ENCODE measurements at regions not wholly inside any gene's neighbourhood (a gene's known extent, or its start where the extent isn't known, plus 50 kb on each side); places are given as distances from the start of the nearest gene placed in this dataset.

DNA sequence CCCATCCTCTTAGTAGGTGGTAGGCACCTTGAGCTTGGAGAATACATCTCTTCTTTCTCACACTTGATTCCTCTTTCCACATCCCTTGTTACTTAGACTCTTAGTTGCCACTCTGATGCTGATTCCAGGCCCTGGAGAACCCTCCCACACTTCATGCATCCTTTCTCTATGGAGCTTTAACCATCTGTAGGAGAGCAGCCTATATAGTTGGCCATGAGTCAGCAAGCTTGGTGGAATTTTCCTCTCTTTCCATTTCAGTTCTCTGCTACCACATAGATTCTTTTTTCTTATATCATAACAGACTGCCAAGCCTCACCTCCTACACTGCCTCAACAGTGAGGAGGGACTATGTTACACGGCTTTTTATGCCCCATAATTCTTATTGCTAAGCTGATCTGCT is 851.6 kb upstream of the CDH2 start:
- H3K9me3 ChIP-seq: no peaks in the 10 kb centered on the region
- no peak overlapping the region for H3K27ac ChIP-seq
- no peaks in the 10 kb centered on the region for H3K4me1 ChIP-seq
- 15% methylated on average over 1 of the region's 1 CpG for WGBS (ENCODE audit: missing lambda C conversion rate)
- FAIRE-seq (no peak), ATAC-seq (no peak), DNase-seq (ENCODE audit: low read depth in 1 of 2, low spot score in 1 of 2) (no peak)
- no peak for TF ChIP-seq MAFK (IDR thresholded peaks at IDR 0.05; ENCODE audit: partially characterized antibody)
- TF ChIP-seq ZC3H11A (IDR thresholded peaks at IDR 0.05): no peak
- TF ChIP-seq CEBPB (IDR thresholded peaks at IDR 0.05): no peak
- no peak for TF ChIP-seq JUNB (IDR thresholded peaks at IDR 0.05)
- no peak for TF ChIP-seq PHF8 (IDR thresholded peaks at IDR 0.05; ENCODE audit: borderline replicate concordance, low read depth)
- TF ChIP-seq ZFP36 (IDR thresholded peaks at IDR 0.05; ENCODE audit: borderline replicate concordance, partially characterized antibody): no peak
- no peak for TF ChIP-seq EHF (CRISPR knock-in tag; IDR thresholded peaks at IDR 0.05)
- no peak for TF ChIP-seq SMC3 (IDR thresholded peaks at IDR 0.05)
- TF ChIP-seq, protein P1, sequence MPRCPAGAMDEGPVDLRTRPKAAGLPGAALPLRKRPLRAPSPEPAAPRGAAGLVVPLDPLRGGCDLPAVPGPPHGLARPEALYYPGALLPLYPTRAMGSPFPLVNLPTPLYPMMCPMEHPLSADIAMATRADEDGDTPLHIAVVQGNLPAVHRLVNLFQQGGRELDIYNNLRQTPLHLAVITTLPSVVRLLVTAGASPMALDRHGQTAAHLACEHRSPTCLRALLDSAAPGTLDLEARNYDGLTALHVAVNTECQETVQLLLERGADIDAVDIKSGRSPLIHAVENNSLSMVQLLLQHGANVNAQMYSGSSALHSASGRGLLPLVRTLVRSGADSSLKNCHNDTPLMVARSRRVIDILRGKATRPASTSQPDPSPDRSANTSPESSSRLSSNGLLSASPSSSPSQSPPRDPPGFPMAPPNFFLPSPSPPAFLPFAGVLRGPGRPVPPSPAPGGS (IDR thresholded peaks at IDR 0.05): no peak
- no peak for TF ChIP-seq TFCP2L1 (CRISPR knock-in tag; IDR thresholded peaks at IDR 0.05)
- TF ChIP-seq, protein P2, sequence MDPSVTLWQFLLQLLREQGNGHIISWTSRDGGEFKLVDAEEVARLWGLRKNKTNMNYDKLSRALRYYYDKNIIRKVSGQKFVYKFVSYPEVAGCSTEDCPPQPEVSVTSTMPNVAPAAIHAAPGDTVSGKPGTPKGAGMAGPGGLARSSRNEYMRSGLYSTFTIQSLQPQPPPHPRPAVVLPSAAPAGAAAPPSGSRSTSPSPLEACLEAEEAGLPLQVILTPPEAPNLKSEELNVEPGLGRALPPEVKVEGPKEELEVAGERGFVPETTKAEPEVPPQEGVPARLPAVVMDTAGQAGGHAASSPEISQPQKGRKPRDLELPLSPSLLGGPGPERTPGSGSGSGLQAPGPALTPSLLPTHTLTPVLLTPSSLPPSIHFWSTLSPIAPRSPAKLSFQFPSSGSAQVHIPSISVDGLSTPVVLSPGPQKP (IDR thresholded peaks at IDR 0.05; ENCODE audit: low read depth, low read length): no peak
- TF ChIP-seq NPAS2 (CRISPR knock-in tag; IDR thresholded peaks at IDR 0.05; ENCODE audit: borderline replicate concordance): no peak
- TF ChIP-seq HEYL (CRISPR knock-in tag; IDR thresholded peaks at IDR 0.05): no peak
- no peak for TF ChIP-seq GATA3 (IDR thresholded peaks at IDR 0.05; ENCODE audit: borderline replicate concordance)
- H3K4me3 ChIP-seq: no peak overlapping the region
- POLR2A ChIA-PET: no interaction called here
- CTCF ChIA-PET: interaction anchor here (1.4 kb wide), 1 partner anchor 27 kb away, joined by 3 read pairs; no protein-coding TSS in a partner anchor
- H3K4me2 ChIP-seq: no peak overlapping the region

DNA sequence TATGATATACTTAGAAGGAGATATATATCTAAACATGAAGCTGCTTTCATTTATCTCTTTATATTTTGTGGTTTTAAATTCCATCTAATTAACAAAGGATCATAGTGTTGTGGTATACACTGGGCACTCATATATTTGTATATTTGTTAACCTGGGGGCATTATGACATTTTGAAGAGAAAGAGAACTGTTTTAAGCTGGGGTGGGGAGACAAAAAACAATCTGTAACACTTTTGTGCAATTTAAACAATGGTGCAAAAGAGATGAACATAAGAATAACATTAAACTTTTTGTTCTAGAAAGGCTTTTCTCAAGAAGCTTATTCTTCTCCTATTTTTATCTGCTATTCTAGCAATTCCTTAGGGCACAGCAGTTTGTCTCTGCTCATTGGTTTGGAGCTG is 842.0 kb upstream of the CDH2 start:
- H3K4me2 ChIP-seq: no peak overlapping the region
- ATAC-seq: no peak
- DNase-seq (ENCODE audit: low read depth in 1 of 2, low spot score in 1 of 2): no peak
- POLR2A ChIA-PET: no interaction called here
- H3K4me1 ChIP-seq: no peaks in the 10 kb centered on the region
- TF ChIP-seq, protein P3, sequence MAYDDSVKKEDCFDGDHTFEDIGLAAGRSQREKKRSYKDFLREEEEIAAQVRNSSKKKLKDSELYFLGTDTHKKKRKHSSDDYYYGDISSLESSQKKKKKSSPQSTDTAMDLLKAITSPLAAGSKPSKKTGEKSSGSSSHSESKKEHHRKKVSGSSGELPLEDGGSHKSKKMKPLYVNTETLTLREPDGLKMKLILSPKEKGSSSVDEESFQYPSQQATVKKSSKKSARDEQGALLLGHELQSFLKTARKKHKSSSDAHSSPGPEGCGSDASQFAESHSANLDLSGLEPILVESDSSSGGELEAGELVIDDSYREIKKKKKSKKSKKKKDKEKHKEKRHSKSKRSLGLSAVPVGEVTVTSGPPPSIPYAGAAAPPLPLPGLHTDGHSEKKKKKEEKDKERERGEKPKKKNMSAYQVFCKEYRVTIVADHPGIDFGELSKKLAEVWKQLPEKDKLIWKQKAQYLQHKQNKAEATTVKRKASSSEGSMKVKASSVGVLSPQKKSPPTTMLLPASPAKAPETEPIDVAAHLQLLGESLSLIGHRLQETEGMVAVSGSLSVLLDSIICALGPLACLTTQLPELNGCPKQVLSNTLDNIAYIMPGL (CRISPR knock-in tag; IDR thresholded peaks at IDR 0.05; ENCODE audit: borderline replicate concordance): no peak
- TF ChIP-seq EP300 (IDR thresholded peaks at IDR 0.05) (no peak), BHLHE40 (IDR thresholded peaks at IDR 0.05; ENCODE audit: low read depth, low read length) (no peak), NPAS2 (CRISPR knock-in tag; IDR thresholded peaks at IDR 0.05; ENCODE audit: borderline replicate concordance) (no peak), RNF2 (IDR thresholded peaks at IDR 0.05; ENCODE audit: borderline replicate concordance, low read depth) (no peak), ZNF302 (CRISPR knock-in tag; IDR thresholded peaks at IDR 0.05) (no peak), FOSL2 (IDR thresholded peaks at IDR 0.05) (no peak), FOSL2 (CRISPR knock-in tag; IDR thresholded peaks at IDR 0.05) (no peak), JUN (IDR thresholded peaks at IDR 0.05) (no peak), ESRRA (IDR thresholded peaks at IDR 0.05; ENCODE audit: borderline replicate concordance, low read length) (no peak), NR3C1 (IDR thresholded peaks at IDR 0.05) (no peak), POLR2A (IDR thresholded peaks at IDR 0.05; ENCODE audit: low read length) (no peak), CBX2 (IDR thresholded peaks at IDR 0.05; ENCODE audit: borderline replicate concordance, low read depth) (no peak), RFX5 (IDR thresholded peaks at IDR 0.05) (no peak), CEBPB (IDR thresholded peaks at IDR 0.05) (no peak)
- TF ChIP-seq, protein P4, sequence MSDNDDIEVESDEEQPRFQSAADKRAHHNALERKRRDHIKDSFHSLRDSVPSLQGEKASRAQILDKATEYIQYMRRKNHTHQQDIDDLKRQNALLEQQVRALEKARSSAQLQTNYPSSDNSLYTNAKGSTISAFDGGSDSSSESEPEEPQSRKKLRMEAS (IDR thresholded peaks at IDR 0.05): no peak
- TF ChIP-seq, protein P5, sequence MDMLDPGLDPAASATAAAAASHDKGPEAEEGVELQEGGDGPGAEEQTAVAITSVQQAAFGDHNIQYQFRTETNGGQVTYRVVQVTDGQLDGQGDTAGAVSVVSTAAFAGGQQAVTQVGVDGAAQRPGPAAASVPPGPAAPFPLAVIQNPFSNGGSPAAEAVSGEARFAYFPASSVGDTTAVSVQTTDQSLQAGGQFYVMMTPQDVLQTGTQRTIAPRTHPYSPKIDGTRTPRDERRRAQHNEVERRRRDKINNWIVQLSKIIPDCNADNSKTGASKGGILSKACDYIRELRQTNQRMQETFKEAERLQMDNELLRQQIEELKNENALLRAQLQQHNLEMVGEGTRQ (IDR thresholded peaks at IDR 0.05): no peak
- TF ChIP-seq, protein P6, sequence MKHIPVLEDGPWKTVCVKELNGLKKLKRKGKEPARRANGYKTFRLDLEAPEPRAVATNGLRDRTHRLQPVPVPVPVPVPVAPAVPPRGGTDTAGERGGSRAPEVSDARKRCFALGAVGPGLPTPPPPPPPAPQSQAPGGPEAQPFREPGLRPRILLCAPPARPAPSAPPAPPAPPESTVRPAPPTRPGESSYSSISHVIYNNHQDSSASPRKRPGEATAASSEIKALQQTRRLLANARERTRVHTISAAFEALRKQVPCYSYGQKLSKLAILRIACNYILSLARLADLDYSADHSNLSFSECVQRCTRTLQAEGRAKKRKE (CRISPR knock-in tag; IDR thresholded peaks at IDR 0.05; ENCODE audit: low read depth): no peak
- CTCF ChIA-PET: no interaction called here
- no peak overlapping the region for H3K4me3 ChIP-seq
- no peak overlapping the region for H3K27ac ChIP-seq
- no peak for FAIRE-seq
- H3K9me3 ChIP-seq: no peaks in the 10 kb centered on the region
